ENCODE measurements at regions not wholly inside any gene's neighbourhood (a gene's known extent, or its start where the extent isn't known, plus 50 kb on each side); places are given as distances from the start of the nearest gene placed in this dataset.

DNA sequence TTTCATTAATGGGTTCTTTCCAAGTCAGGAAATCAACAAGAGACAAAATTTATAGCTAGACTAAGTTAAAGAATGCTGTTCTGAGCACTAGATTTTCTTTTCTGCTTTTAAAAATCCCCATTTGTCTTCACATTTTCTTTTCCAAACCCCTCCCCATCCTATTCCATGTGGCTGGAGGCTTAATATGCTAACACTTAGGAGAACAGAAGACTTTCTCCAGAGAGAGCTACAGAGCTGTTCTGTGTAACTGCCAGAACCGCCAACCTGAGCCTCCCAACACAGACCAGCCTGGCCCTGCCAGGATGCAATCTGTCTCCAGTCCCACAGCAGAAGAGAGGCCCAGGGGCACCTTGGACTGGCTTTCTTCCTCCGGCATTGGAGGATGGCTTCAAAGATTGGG is 264.1 kb downstream of the NDFIP2 start:
- TF ChIP-seq EZH2 (IDR thresholded peaks at IDR 0.05; ENCODE audit: low read depth, unreplicated experiment) = no peak
- TF ChIP-seq, protein P1, sequence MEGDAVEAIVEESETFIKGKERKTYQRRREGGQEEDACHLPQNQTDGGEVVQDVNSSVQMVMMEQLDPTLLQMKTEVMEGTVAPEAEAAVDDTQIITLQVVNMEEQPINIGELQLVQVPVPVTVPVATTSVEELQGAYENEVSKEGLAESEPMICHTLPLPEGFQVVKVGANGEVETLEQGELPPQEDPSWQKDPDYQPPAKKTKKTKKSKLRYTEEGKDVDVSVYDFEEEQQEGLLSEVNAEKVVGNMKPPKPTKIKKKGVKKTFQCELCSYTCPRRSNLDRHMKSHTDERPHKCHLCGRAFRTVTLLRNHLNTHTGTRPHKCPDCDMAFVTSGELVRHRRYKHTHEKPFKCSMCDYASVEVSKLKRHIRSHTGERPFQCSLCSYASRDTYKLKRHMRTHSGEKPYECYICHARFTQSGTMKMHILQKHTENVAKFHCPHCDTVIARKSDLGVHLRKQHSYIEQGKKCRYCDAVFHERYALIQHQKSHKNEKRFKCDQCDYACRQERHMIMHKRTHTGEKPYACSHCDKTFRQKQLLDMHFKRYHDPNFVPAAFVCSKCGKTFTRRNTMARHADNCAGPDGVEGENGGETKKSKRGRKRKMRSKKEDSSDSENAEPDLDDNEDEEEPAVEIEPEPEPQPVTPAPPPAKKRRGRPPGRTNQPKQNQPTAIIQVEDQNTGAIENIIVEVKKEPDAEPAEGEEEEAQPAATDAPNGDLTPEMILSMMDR (conservative IDR thresholded peaks at IDR 0.05; ENCODE audit: low read depth in 2 of 2) = no peak
- no peak for TF ChIP-seq REST (IDR thresholded peaks at IDR 0.05; ENCODE audit: unreplicated experiment)
- no peak for TF ChIP-seq POLR2AphosphoS5 (IDR thresholded peaks at IDR 0.05; ENCODE audit: low read depth)

All from GM23338 (cell line).